Activated CD4-positive, alpha-beta memory T cell treated with anti-CD3 and anti-CD28 coated beads for 36 hours (primary cell): ENCODE measurements at regions not wholly inside any gene's neighbourhood (a gene's known extent, or its start where the extent isn't known, plus 50 kb on each side); places are given as distances from the start of the nearest gene placed in this dataset.

ENCODE experiments used
- CTCF ChIA-PET: fragments of 350-600 bp; sonication (Branson Sonifier 250); formaldehyde crosslinking; loops from one replicate; lab custom pipeline; 2021; ENCODE audit warnings: antibody characterized with exemption, inconsistent platforms; lab: Charles Lee
- POLR2A ChIA-PET: fragments of 350-600 bp; sonication (Branson Sonifier 250); formaldehyde crosslinking; loops from one replicate; lab custom pipeline; 2021; ENCODE audit warnings: antibody characterized with exemption; lab: Charles Lee
- DNase-seq: peaks from one replicate; pipeline ENCODE4 v3.0.0-alpha.2; 2020
- H3K27ac Mint-ChIP-seq: one replicate; pipeline ENCODE4 v1.8.0; 2021; ENCODE audit warnings: mixed read lengths
- H3K27me3 Mint-ChIP-seq: one replicate; pipeline ENCODE4 v1.8.0; 2021; ENCODE audit warnings: mixed read lengths
- H3K36me3 Mint-ChIP-seq: one replicate; pipeline ENCODE4 v1.8.0; 2021; ENCODE audit warnings: mixed read lengths
- H3K4me1 Mint-ChIP-seq: one replicate; pipeline ENCODE4 v1.8.0; 2021; ENCODE audit warnings: low read depth, mixed read lengths
- H3K4me3 Mint-ChIP-seq: one replicate; pipeline ENCODE4 v1.8.0; 2021; ENCODE audit warnings: mild to moderate bottlenecking, mixed read lengths
- H3K9me3 Mint-ChIP-seq: one replicate; pipeline ENCODE4 v1.8.0; 2021; ENCODE audit warnings: mixed read lengths
- intact Hi-C: fragments of 100-400 bp; cut with micrococcal nuclease; formaldehyde crosslinking; loops from one replicate; pipeline ENCODE4 v1.15.1; 2023

DNA sequence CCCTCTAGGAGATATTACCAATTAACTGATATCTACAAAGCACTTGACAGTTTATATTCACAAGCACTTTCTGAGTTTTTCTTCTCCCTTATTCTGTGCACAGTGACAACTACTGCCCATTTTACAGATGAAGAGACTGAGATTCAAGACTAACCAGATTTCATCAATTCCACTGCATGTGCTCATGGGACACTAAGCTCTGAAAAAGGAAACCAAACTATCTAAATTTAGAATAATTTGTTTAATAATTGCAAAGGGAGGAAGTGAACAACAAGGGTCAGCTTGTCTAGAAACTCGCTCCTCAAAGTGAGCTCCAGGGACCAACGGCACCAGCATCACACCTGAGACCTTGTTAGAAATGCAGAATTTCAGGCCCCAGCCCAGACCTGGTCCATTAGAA lies 50.8 kb upstream of the MYLIP start:
- DNase-seq, result no peak
- CTCF ChIA-PET, result interaction anchor here (1.7 kb wide), 1 partner anchor 105 kb away, joined by 7 read pairs; no protein-coding TSS in a partner anchor

DNA sequence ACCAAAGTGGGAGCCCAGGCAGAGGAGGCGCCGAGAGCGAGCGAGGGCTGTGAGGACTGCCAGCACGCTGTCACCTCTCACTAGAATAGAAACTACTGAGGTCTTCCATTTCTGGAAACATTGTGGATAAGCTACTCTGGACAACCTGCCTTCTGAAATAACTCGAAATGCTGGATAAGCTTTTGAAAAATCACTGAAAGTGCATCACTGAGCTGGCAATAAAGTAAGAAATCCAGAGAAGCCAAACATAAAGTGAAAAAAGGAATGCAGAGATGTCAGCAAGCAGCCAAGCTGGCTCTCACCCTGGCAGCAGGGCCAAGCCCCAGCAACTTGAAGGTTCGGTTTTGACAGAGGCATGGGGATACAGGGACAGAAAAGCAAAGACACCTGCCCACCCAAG lies 59.2 kb upstream of the MYLIP start:
- no peak overlapping the region for H3K27ac Mint-ChIP-seq
- intact Hi-C loops, result no loop called here
- CTCF ChIA-PET, result no interaction called here
- H3K9me3 Mint-ChIP-seq, result no peaks in the 10 kb centered on the region
- no peaks in the 10 kb centered on the region for H3K4me1 Mint-ChIP-seq
- H3K36me3 Mint-ChIP-seq, result no peaks in the 10 kb centered on the region
- H3K27me3 Mint-ChIP-seq, result peaks cover 8% of the 10 kb centered on the region
- DNase-seq, result no peak
- POLR2A ChIA-PET, result no interaction called here
- no peak overlapping the region for H3K4me3 Mint-ChIP-seq

More for the DNA sequence above, 50.8 kb upstream of the MYLIP start:
- H3K4me3 Mint-ChIP-seq, result no peak overlapping the region
- intact Hi-C loops, result no loop called here
- no peak overlapping the region for H3K27ac Mint-ChIP-seq
- H3K36me3 Mint-ChIP-seq, result no peaks in the 10 kb centered on the region
- H3K4me1 Mint-ChIP-seq, result no peaks in the 10 kb centered on the region
- H3K9me3 Mint-ChIP-seq, result no peaks in the 10 kb centered on the region
- POLR2A ChIA-PET, result no interaction called here
- H3K27me3 Mint-ChIP-seq, result peaks cover 2% of the 10 kb centered on the region

DNA sequence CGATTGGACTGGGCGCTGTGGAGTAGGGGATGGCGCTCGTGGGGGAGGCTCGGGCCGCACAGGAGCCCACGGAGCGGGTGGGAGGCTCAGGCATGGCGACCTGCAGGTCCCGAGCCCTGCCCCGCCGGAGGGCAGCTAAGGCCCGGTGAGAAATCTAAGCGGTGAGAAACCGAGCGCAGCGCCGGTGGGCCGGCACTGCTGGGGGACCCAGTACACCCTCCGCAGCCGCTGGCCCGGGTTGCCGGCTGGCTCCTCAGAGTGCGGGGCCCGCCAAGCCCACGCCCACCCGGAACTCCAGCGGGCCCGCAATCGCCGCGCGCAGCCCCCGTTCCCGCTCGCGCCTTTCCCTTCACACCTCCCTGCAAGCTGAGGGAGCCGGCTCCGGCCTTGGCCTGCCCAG lies 59.7 kb upstream of the MYLIP start:
- CTCF ChIA-PET, result no interaction called here
- no peaks in the 10 kb centered on the region for H3K4me1 Mint-ChIP-seq
- H3K36me3 Mint-ChIP-seq, result no peaks in the 10 kb centered on the region
- no peak overlapping the region for H3K27ac Mint-ChIP-seq
- no peak overlapping the region for H3K4me3 Mint-ChIP-seq
- DNase-seq, result no peak
- no peaks in the 10 kb centered on the region for H3K9me3 Mint-ChIP-seq
- POLR2A ChIA-PET, result no interaction called here
- H3K27me3 Mint-ChIP-seq, result peaks cover 8% of the 10 kb centered on the region
- intact Hi-C loops, result no loop called here

GRCh38 chr6:16067568-16067967 lies 61.3 kb upstream of the MYLIP start:
- Mint-ChIP-seq H3K27me3 (peaks cover 6% of the 10 kb centered on the region), H3K4me3 (no peak overlapping the region), H3K27ac (no peak overlapping the region), H3K9me3 (no peaks in the 10 kb centered on the region), H3K36me3 (no peaks in the 10 kb centered on the region), H3K4me1 (no peaks in the 10 kb centered on the region)
- ChIA-PET POLR2A (no interaction called here), CTCF (no interaction called here)
- no peak for DNase-seq
- intact Hi-C loops, result no loop called here

GRCh38 chr6:16064671-16065072 lies 64.2 kb upstream of the MYLIP start:
- ChIA-PET POLR2A (no interaction called here), CTCF (no interaction called here)
- Mint-ChIP-seq H3K36me3 (no peaks in the 10 kb centered on the region), H3K27ac (no peak overlapping the region), H3K4me1 (no peaks in the 10 kb centered on the region), H3K27me3 (peaks cover 9% of the 10 kb centered on the region), H3K4me3 (no peak overlapping the region), H3K9me3 (no peaks in the 10 kb centered on the region)
- intact Hi-C loops, result no loop called here
- no peak for DNase-seq

GRCh38 chr6:16063580-16063979 lies 65.3 kb upstream of the MYLIP start:
- Mint-ChIP-seq H3K27me3 (peaks cover 9% of the 10 kb centered on the region), H3K27ac (no peak overlapping the region), H3K4me1 (no peaks in the 10 kb centered on the region), H3K4me3 (no peak overlapping the region), H3K36me3 (no peaks in the 10 kb centered on the region), H3K9me3 (no peaks in the 10 kb centered on the region)
- ChIA-PET POLR2A (no interaction called here), CTCF (interaction anchor here (0.6 kb wide), 1 partner anchor 356 kb away, joined by 4 read pairs; no protein-coding TSS in a partner anchor)
- intact Hi-C loops, result no loop called here
- DNase-seq, result no peak

GRCh38 chr6:16061818-16062217 lies 67.1 kb upstream of the MYLIP start:
- intact Hi-C loops, result no loop called here
- H3K4me3 Mint-ChIP-seq, result no peak overlapping the region
- CTCF ChIA-PET, result no interaction called here
- H3K9me3 Mint-ChIP-seq, result no peaks in the 10 kb centered on the region
- DNase-seq, result no peak
- POLR2A ChIA-PET, result no interaction called here
- peaks cover 9% of the 10 kb centered on the region for H3K27me3 Mint-ChIP-seq
- no peaks in the 10 kb centered on the region for H3K36me3 Mint-ChIP-seq
- no peak overlapping the region for H3K27ac Mint-ChIP-seq
- no peaks in the 10 kb centered on the region for H3K4me1 Mint-ChIP-seq

DNA sequence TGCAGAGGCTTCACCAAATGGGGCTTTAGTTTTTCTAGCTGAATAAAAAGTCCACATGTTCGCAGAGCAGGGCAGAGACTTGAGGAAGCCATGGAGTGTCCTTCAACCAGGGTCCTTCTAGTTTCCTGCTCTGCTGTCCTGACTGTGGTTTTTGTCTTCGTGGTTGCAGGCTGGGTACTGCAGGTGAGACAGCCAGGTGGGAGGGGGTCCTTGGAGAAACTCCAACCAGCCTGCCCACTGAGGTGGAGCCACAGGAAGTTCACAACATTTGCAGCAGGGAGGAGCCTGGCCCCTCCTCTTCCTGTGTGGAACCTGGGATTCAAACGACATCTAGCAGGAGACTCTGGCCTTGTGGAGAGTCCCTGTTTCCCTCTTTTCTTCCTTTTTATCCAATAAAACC lies 68.8 kb upstream of the MYLIP start:
- Mint-ChIP-seq H3K36me3 (no peaks in the 10 kb centered on the region), H3K27ac (no peak overlapping the region), H3K4me3 (no peak overlapping the region), H3K9me3 (no peaks in the 10 kb centered on the region), H3K27me3 (peaks cover 4% of the 10 kb centered on the region), H3K4me1 (no peaks in the 10 kb centered on the region)
- CTCF ChIA-PET, result no interaction called here
- intact Hi-C loops, result no loop called here
- no peak for DNase-seq
- POLR2A ChIA-PET, result no interaction called here

DNA sequence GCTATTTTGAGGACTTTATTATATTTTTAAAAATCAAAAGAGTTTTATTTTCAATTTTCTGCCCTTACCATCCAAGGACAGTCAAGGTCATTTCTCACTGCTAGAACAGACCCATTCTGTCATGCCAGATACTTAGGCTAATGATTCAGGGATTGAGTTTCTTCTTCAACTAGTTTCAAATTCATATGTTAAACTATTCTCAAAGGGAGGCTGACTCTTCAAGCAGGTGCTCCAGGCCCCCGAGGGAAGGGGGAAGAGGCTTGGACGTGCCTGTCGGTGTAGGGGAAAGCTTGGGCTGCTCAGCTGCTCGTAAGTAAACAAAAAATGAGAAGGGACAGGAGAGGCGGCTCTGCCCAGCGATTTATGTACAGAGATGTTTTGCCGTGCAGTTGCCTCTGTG lies 69.4 kb upstream of the MYLIP start:
- Mint-ChIP-seq H3K27me3 (peaks cover 3% of the 10 kb centered on the region), H3K4me3 (no peak overlapping the region), H3K4me1 (no peaks in the 10 kb centered on the region), H3K36me3 (no peaks in the 10 kb centered on the region), H3K9me3 (no peaks in the 10 kb centered on the region), H3K27ac (no peak overlapping the region)
- ChIA-PET POLR2A (no interaction called here), CTCF (no interaction called here)
- intact Hi-C loops, result no loop called here
- DNase-seq, result no peak

DNA sequence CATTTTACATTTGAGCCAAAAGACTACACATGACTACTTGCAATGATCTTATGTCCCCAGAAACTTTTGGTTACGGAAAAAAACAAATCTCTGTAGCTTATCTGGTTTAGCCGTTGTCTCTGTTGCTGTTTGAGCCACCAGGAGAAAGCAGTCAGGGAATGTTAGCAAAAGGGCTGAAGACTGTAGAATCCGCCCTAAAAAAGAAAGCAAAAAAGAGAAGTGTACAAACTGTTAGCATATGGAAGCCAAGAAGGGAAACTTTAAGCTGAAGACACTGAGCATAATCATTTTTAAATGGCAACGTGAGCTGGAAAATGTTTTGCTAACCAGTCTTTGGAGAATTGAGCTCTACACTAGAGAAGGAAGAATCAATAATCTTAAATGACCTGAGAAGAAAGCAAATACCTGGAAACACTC lies 69.9 kb upstream of the MYLIP start:
- Mint-ChIP-seq H3K9me3 (no peaks in the 10 kb centered on the region), H3K4me3 (no peak overlapping the region), H3K27ac (no peak overlapping the region), H3K36me3 (no peaks in the 10 kb centered on the region), H3K4me1 (no peaks in the 10 kb centered on the region), H3K27me3 (peaks cover 3% of the 10 kb centered on the region)
- ChIA-PET CTCF (no interaction called here), POLR2A (no interaction called here)
- DNase-seq, result no peak
- intact Hi-C loops, result no loop called here

DNA sequence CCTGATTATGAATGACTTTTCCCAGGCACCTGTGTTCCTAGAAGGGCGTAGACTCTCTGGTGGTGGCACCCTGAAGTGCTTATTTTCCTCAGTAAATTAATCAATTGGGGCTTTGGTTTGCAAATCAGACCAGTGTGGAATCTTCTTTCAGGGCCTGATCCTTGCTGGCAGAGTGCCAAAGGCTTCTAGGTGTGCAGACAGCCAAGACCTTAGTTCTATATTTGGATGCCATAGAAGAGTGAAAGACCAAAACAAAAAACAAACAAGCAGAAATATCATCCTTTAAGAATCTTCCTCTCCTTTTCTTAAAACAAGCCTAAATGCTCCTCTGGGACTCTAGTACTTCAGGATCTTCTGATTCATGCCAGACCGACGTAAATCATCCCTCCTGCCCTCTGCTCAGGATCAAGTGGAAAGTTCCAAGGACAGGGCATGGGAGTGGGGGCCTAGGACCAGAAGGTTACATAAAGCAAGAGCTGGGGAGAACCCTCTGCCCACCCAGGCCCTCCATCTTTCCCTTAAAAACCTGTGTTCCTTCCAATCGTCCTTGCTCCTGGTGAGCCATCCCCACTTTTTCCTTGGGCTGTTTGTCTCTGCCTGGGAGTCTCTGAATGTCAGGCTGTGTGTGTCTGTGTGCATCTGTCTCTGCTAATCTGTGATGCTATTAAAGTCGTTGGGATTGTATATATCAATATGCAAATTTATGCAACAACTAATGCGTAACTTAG lies 70.5 kb upstream of the MYLIP start:
- ChIA-PET CTCF (no interaction called here), POLR2A (no interaction called here)
- intact Hi-C loops, result no loop called here
- Mint-ChIP-seq H3K36me3 (no peaks in the 10 kb centered on the region), H3K27me3 (peaks cover 3% of the 10 kb centered on the region), H3K4me3 (no peak overlapping the region), H3K27ac (no peak overlapping the region), H3K9me3 (no peaks in the 10 kb centered on the region), H3K4me1 (no peaks in the 10 kb centered on the region)
- DNase-seq, result no peak

DNA sequence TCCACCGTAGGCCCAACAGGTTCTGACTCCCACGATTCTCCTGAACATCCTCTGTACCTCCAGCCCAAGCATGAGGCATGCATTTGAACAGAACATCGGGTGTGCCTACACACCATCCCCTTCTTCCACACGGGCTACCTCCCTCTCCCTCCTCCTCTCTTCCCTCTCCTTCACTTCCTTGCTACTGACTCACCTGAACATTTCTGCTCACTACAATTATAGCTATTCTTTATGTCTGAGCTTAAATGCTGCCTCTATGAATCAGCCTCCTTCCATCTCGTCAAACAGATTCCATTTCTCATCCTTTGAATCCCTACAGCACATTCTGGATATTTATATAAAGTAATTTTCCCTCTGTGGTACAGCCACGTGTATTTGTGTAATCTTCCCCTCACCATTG lies 71.4 kb upstream of the MYLIP start:
- CTCF ChIA-PET, result no interaction called here
- Mint-ChIP-seq H3K36me3 (no peaks in the 10 kb centered on the region), H3K4me3 (no peak overlapping the region), H3K9me3 (no peaks in the 10 kb centered on the region), H3K27me3 (peaks cover 3% of the 10 kb centered on the region), H3K27ac (no peak overlapping the region), H3K4me1 (no peaks in the 10 kb centered on the region)
- POLR2A ChIA-PET, result no interaction called here
- intact Hi-C loops, result no loop called here
- DNase-seq, result no peak

DNA sequence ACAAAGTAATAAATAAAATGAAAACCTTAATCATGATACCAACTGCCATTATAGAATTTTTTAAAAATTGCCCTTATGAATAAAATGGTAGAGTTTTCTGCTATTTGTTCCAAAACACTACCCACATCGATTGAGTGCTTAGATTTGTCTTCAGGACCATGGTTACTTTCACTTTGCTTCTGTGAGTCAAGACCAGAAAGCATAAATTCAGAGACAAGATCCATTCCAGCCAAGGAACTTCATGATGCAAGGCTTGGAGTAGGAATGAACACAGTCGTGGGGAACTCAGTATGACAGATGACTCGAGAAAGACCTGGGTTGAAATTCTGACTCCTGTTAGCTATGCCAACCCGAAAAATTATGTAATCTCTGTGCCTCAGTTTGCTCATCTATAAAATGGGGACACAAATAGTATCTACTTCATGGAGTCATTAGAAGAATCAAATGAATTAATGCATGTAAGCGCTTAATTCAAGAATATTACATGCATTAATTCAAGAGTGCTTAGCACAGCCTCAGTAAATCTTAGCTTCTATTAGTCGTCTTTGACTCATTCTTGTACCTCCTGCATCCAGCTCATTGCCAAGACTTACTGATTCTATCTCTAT lies 72.5 kb upstream of the MYLIP start:
- CTCF ChIA-PET, result no interaction called here
- intact Hi-C loops, result no loop called here
- Mint-ChIP-seq H3K4me3 (no peak overlapping the region), H3K27me3 (peaks cover 3% of the 10 kb centered on the region), H3K9me3 (no peaks in the 10 kb centered on the region), H3K36me3 (no peaks in the 10 kb centered on the region), H3K27ac (no peak overlapping the region), H3K4me1 (no peaks in the 10 kb centered on the region)
- POLR2A ChIA-PET, result no interaction called here
- no peak for DNase-seq
